HCT116 (cell line): ENCODE measurements at regions not wholly inside any gene's neighbourhood (a gene's known extent, or its start where the extent isn't known, plus 50 kb on each side); places are given as distances from the start of the nearest gene placed in this dataset.

Source experiments
- ATAC-seq: fragments of 200-7000 bp; cut with Tn5 transposase; 2 replicates; pipeline ENCODE4 v1.9.1; 2020; ENCODE audit warnings: mild to moderate bottlenecking, moderate library complexity
- BruUV-seq: library from RNA; stranded (reverse); fragments of 400-500 nt; replicated peaks from 2 replicates; lab custom pipeline; 2021; lab: Mats Ljungman, UMichigan
- CTCF ChIA-PET: fragments of 300-600 bp; sonication (Branson Sonifier 250); formaldehyde crosslinking; loops from one replicate; lab custom pipeline; 2021; ENCODE audit warnings: antibody characterized with exemption; lab: Charles Lee
- POLR2A ChIA-PET: fragments of 300-600, 350-600 bp; sonication (Branson Sonifier 250); formaldehyde crosslinking; loops from one replicate; lab custom pipeline; 2021; ENCODE audit warnings: antibody characterized with exemption; lab: Charles Lee
- RAD21 ChIA-PET, 2 experiments: fragments of 300-600 bp; sonication (Branson Sonifier 250); formaldehyde crosslinking; loops; one replicate each; lab custom pipeline; 2023; ENCODE audit warnings: low total read pairs in 2 of 2; ENCODE audit not compliant: uncharacterized antibody in 2 of 2, unreplicated experiment in 2 of 2, low non-redundant PET in 1 of 2; lab: Charles Lee
- DNase-seq: peaks from one replicate; pipeline ENCODE4 v3.0.0-alpha.2; 2010; ENCODE audit warnings: low read depth, low spot score
- H2AFZ ChIP-seq: fragments of 200-600 bp; shearing (Covaris generic), sonication (generic); 2 replicates; pipeline ENCODE4 v1.6.1; 2017; ENCODE audit warnings: low read depth, mixed run types, mixed read lengths, antibody characterized with exemption, low read length; ENCODE audit not compliant: poor library complexity, severe bottlenecking
- H3K27ac ChIP-seq: 2 replicates; pipeline ENCODE4 v1.5.1; 2012; ENCODE audit warnings: low read depth, low read length
- H3K27me3 ChIP-seq: fragments of 200-600 bp; sonication (generic); 2 replicates; pipeline ENCODE4 v1.6.1; 2016; ENCODE audit warnings: mixed run types, low read length, mixed read lengths; ENCODE audit not compliant: insufficient read depth
- H3K36me3 ChIP-seq, 2 experiments: fragments of 200-500 bp in 1 of 2; fragments of 200-600 bp in 1 of 2; sonication (Bioruptor generic) in 1 of 2; sonication (generic) in 1 of 2; 2 replicates each; pipeline versions ENCODE4 v1.5.1 to v1.6.1; 2014 to 2016; ENCODE audit warnings: low read length in 2 of 2, inconsistent platforms in 1 of 2, mixed read lengths in 1 of 2, mixed run types in 1 of 2; ENCODE audit not compliant: insufficient read depth in 2 of 2, control insufficient read depth in 1 of 2
- H3K4me1 ChIP-seq, 2 experiments: fragments of 200-600 bp in 1 of 2; sonication (generic) in 1 of 2; 2 replicates each; pipeline versions ENCODE4 v1.5.1 to v1.6.1; 2012 to 2017; ENCODE audit warnings: low read length in 2 of 2, inconsistent platforms in 1 of 2, mild to moderate bottlenecking in 1 of 2, mixed read lengths in 1 of 2, mixed run types in 1 of 2, moderate library complexity in 1 of 2; ENCODE audit not compliant: insufficient read depth in 2 of 2, control insufficient read depth in 1 of 2
- H3K4me2 ChIP-seq: fragments of 200-600 bp; sonication (generic); 2 replicates; pipeline ENCODE4 v1.6.1; 2017; ENCODE audit warnings: mixed run types, low read length, mixed read lengths
- H3K4me3 ChIP-seq, 2 experiments: fragments of 200-600 bp in 1 of 2; sonication (generic) in 1 of 2; replicated peaks in 1 of 2; 2 replicates each; pipeline ENCODE4 v1.5.1; 2011 to 2016; ENCODE audit warnings: low read length in 2 of 2, control low read depth in 1 of 2, low read depth in 1 of 2, mild to moderate bottlenecking in 1 of 2, mixed read lengths in 1 of 2, mixed run types in 1 of 2
- H3K79me2 ChIP-seq: fragments of 200-600 bp; sonication (generic); 2 replicates; pipeline ENCODE4 v1.6.1; 2017; ENCODE audit warnings: mild to moderate bottlenecking, mixed run types, low read length, moderate library complexity, mixed read lengths; ENCODE audit not compliant: insufficient read depth
- H3K9ac ChIP-seq: fragments of 200-600 bp; sonication (generic); 2 replicates; pipeline ENCODE4 v1.6.1; 2016; ENCODE audit warnings: low read length, mixed read lengths
- H3K9me2 ChIP-seq: fragments of 200-600 bp; sonication (generic), shearing (Covaris generic); 2 replicates; pipeline ENCODE4 v1.6.1; 2017; ENCODE audit warnings: mixed run types, mild to moderate bottlenecking, moderate library complexity; ENCODE audit not compliant: insufficient read depth
- H3K9me3 ChIP-seq, 2 experiments: fragments of 200-500 bp in 1 of 2; fragments of 200-600 bp in 1 of 2; sonication (Bioruptor generic) in 1 of 2; sonication (generic) in 1 of 2; 2 replicates each; pipeline ENCODE4 v1.6.1; 2014 to 2017; ENCODE audit warnings: low read length in 2 of 2, mixed read lengths in 2 of 2, inconsistent platforms in 1 of 2, low read depth in 1 of 2, mild to moderate bottlenecking in 1 of 2, mixed run types in 1 of 2, moderate library complexity in 1 of 2; ENCODE audit not compliant: control insufficient read depth in 1 of 2, insufficient read depth in 1 of 2
- H4K20me1 ChIP-seq: fragments of 200-600 bp; sonication (generic), shearing (Covaris generic); 2 replicates; pipeline ENCODE4 v1.6.1; 2017; ENCODE audit warnings: mixed run types, mild to moderate bottlenecking, moderate library complexity; ENCODE audit not compliant: insufficient read depth
- CEBPB ChIP-seq: IDR thresholded peaks from 2 replicates; pipeline ENCODE4 v1.6.1; 2012; ENCODE audit warnings: low read depth
- EGR1 ChIP-seq: IDR thresholded peaks from 2 replicates; pipeline ENCODE4 v1.6.1; 2012; ENCODE audit warnings: low read depth
- ELF1 ChIP-seq: IDR thresholded peaks from 2 replicates; pipeline ENCODE4 v1.6.1; 2012; ENCODE audit warnings: low read depth, borderline replicate concordance
- EZH2 ChIP-seq: fragments of 200-600 bp; sonication (generic); IDR thresholded peaks from 2 replicates; pipeline ENCODE4 v1.6.1; 2017; ENCODE audit warnings: antibody characterized with exemption, mixed run types
- EZH2phosphoT487 ChIP-seq: fragments of 200-600 bp; IDR thresholded peaks from 2 replicates; pipeline ENCODE4 v1.6.1; 2018; ENCODE audit warnings: antibody characterized with exemption, borderline replicate concordance
- FOSL1 ChIP-seq: IDR thresholded peaks from 2 replicates; pipeline ENCODE4 v1.6.1; 2012; ENCODE audit warnings: low read depth
- JUND ChIP-seq: IDR thresholded peaks from 2 replicates; pipeline ENCODE4 v1.6.1; 2012
- POLR2A ChIP-seq: IDR thresholded peaks from 2 replicates; pipeline ENCODE4 v1.7.0; 2011; ENCODE audit warnings: borderline replicate concordance; ENCODE audit not compliant: insufficient read depth, insufficient read length; ENCODE audit errors: extremely low read depth
- POLR2AphosphoS5 ChIP-seq: IDR thresholded peaks from 2 replicates; pipeline ENCODE4 v1.6.1; 2011; ENCODE audit warnings: mild to moderate bottlenecking, low read depth, low read length, moderate library complexity
- SP1 ChIP-seq: IDR thresholded peaks from 2 replicates; pipeline ENCODE4 v1.6.1; 2012; ENCODE audit warnings: low read depth
- YY1 ChIP-seq: IDR thresholded peaks from 2 replicates; pipeline ENCODE4 v1.6.1; 2011; ENCODE audit warnings: low read length, low read depth, moderate library complexity, mild to moderate bottlenecking; ENCODE audit not compliant: insufficient replicate concordance; ENCODE audit errors: extremely low read depth
- ZNF274 ChIP-seq: fragments of 200-500 bp; sonication (Bioruptor generic); IDR thresholded peaks from 2 replicates; pipeline ENCODE4 v1.6.1; 2014; ENCODE audit warnings: mild to moderate bottlenecking, low read depth, low read length, inconsistent platforms
- intact Hi-C: fragments of 100-400 bp; cut with micrococcal nuclease; formaldehyde crosslinking; loops from 2 replicates; pipeline ENCODE4 v1.10.0; 2022
- TF ChIP-seq, protein P1 (sequence below): IDR thresholded peaks from 2 replicates; pipeline ENCODE4 v1.6.1; 2012
- TF ChIP-seq, protein P2 (sequence below): IDR thresholded peaks from 2 replicates; pipeline ENCODE4 v1.6.1; 2011; ENCODE audit warnings: mild to moderate bottlenecking, low read length, moderate library complexity; ENCODE audit not compliant: insufficient replicate concordance; ENCODE audit errors: extremely low read depth
- TF ChIP-seq, protein P3 (sequence below): IDR thresholded peaks from 2 replicates; pipeline ENCODE4 v1.6.1; 2012

DNA sequence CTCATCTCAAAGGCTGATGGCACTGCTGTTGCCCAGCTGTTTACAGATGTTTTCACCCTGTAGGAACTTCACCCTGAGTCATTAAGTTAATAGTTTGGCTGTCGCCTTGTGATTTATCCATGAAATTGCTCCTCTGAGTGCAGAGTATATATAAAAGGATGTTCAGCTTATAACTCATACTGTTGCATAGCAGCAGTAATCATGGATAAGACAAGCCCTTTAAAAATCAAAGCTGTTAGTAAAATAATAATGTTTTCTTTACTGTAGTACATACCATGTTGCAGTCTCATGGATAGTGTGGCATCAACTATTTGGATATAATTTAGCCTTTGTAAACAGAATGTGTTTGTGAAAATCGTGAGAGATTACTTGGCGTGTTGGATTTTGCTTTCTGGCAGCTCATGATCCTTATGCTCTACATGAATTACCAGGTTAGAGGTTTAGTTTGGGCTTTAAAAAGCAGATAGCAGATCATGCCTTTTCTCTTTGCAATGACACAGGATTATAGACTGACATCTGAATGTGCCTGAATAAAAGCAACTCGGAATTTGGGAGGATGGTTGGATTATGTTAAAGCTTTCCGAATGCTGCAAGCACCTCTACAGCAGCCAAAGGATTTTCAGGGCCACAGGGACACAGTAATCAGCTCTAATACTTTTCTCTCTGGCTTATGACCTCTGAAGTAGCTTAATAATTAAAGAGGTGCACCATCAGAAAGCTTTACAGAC lies 279.7 kb upstream of the ATP2B1 start:
- Histone ChIP-seq H3K27me3 (no peaks in the 10 kb centered on the region), H4K20me1 (no peaks in the 10 kb centered on the region), H3K79me2 (no peaks in the 10 kb centered on the region), H3K4me2 (no peak overlapping the region), H3K9me2 (no peaks in the 10 kb centered on the region), H3K36me3 (no peaks in the 10 kb centered on the region), H2AFZ (no peak overlapping the region), H3K4me1 (no peaks in the 10 kb centered on the region), H3K9ac (no peak overlapping the region), H3K9me3 (no peaks in the 10 kb centered on the region), H3K27ac (no peak overlapping the region), H3K4me3 (no peak overlapping the region)
- intact Hi-C loops = no loop called here
- RAD21 ChIA-PET = no interaction called here
- CTCF ChIA-PET = no interaction called here
- ATAC-seq (no peak), DNase-seq (no peak)
- no TSS peak for BruUV-seq
- TF ChIP-seq JUND (no peak), POLR2AphosphoS5 (no peak), YY1 (no peak), ELF1 (no peak), FOSL1 (no peak), EZH2phosphoT487 (no peak), POLR2A (no peak), SP1 (no peak), EGR1 (no peak), ZNF274 (no peak), CEBPB (no peak), EZH2 (no peak)
- TF ChIP-seq, protein P1, sequence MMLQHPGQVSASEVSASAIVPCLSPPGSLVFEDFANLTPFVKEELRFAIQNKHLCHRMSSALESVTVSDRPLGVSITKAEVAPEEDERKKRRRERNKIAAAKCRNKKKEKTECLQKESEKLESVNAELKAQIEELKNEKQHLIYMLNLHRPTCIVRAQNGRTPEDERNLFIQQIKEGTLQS = no peak
- TF ChIP-seq, protein P2, sequence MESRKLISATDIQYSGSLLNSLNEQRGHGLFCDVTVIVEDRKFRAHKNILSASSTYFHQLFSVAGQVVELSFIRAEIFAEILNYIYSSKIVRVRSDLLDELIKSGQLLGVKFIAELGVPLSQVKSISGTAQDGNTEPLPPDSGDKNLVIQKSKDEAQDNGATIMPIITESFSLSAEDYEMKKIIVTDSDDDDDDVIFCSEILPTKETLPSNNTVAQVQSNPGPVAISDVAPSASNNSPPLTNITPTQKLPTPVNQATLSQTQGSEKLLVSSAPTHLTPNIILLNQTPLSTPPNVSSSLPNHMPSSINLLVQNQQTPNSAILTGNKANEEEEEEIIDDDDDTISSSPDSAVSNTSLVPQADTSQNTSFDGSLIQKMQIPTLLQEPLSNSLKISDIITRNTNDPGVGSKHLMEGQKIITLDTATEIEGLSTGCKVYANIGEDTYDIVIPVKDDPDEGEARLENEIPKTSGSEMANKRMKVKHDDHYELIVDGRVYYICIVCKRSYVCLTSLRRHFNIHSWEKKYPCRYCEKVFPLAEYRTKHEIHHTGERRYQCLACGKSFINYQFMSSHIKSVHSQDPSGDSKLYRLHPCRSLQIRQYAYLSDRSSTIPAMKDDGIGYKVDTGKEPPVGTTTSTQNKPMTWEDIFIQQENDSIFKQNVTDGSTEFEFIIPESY = no peak
- TF ChIP-seq, protein P3, sequence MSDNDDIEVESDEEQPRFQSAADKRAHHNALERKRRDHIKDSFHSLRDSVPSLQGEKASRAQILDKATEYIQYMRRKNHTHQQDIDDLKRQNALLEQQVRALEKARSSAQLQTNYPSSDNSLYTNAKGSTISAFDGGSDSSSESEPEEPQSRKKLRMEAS = no peak
- POLR2A ChIA-PET = no interaction called here
